ENCODE measurements at regions not wholly inside any gene's neighbourhood (a gene's known extent, or its start where the extent isn't known, plus 50 kb on each side); places are given as distances from the start of the nearest gene placed in this dataset.
A peak's percentile ranks its signal among the peaks of the same experiment; 100 is the strongest.

DNA sequence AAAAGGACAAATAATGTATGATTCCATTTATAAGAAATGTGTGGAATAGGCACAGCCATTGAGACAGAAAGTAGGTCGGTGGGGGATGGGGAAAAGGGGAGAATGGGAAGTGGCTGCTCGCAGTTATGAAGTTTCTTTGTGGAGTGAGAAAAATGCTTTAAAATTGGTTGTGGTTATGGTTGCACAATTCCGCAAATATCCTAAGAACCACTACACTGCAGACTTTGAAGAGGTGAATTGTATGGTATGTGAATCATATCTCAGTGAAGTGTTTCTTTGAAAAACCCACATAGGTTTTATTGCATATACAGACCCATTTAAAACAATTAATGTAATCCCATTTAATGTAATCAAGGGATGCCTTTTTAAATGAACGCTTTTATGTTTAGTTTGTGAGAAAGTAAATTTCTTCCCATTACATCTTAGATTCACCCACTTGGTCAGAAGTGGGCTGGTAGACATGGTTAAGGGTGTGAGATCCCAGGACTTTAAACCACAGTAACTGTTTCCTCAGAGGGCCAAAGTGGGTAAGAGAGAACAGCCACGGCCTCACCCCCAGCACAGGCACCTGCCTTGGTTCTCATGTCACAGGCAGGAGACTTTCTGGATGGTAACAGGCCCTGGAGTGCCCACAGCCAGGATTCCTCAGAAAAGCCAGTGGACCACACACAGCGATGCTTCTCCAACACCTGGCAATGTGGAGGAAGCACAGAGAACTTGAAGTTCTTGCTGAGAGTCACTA is 119.3 kb upstream of the GJB6 start:
- no peaks in the 10 kb centered on the region for H3K9me3 ChIP-seq (replicated peaks in 1 of 2; ENCODE audit: control insufficient read depth in 1 of 2, insufficient read depth in 1 of 2, low read length in 2 of 2)
- peak overlapping the region in 1 of 2 donors; percentile 42 for H3K27ac ChIP-seq (ENCODE audit: low read depth in 1 of 2, low read length in 2 of 2)
- H4K20me1 ChIP-seq (ENCODE audit: insufficient read depth, low read length) = no peaks in the 10 kb centered on the region
- no peaks in the 10 kb centered on the region for H3K36me3 ChIP-seq (replicated peaks in 1 of 2; ENCODE audit: control insufficient read depth in 1 of 2, insufficient read depth in 2 of 2, low read length in 2 of 2)
- peaks cover 63% of the 10 kb centered on the region for H3K4me1 Mint-ChIP-seq
- peak overlapping the region; percentile 28 to 72 (median 48) for H3K27ac Mint-ChIP-seq
- TF ChIP-seq, protein P1, sequence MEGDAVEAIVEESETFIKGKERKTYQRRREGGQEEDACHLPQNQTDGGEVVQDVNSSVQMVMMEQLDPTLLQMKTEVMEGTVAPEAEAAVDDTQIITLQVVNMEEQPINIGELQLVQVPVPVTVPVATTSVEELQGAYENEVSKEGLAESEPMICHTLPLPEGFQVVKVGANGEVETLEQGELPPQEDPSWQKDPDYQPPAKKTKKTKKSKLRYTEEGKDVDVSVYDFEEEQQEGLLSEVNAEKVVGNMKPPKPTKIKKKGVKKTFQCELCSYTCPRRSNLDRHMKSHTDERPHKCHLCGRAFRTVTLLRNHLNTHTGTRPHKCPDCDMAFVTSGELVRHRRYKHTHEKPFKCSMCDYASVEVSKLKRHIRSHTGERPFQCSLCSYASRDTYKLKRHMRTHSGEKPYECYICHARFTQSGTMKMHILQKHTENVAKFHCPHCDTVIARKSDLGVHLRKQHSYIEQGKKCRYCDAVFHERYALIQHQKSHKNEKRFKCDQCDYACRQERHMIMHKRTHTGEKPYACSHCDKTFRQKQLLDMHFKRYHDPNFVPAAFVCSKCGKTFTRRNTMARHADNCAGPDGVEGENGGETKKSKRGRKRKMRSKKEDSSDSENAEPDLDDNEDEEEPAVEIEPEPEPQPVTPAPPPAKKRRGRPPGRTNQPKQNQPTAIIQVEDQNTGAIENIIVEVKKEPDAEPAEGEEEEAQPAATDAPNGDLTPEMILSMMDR (IDR thresholded peaks at IDR 0.05) = no peak
- H2AFZ ChIP-seq (ENCODE audit: insufficient read depth, low read depth, low read length, poor library complexity, severe bottlenecking) = no peak overlapping the region
- H3K9ac ChIP-seq (ENCODE audit: insufficient read depth, low read length, poor library complexity, severe bottlenecking) = no peak overlapping the region
- no peaks in the 10 kb centered on the region for H3K9me3 Mint-ChIP-seq
- peaks cover 53 to 59% of the 10 kb centered on the region in 2 donors for H3K4me1 ChIP-seq (ENCODE audit: control insufficient read depth in 1 of 2, insufficient read depth in 2 of 2, low read length in 2 of 2)
- H3K4me2 ChIP-seq (replicated peaks; ENCODE audit: extremely low read depth, low read length, poor library complexity, severe bottlenecking) = peak overlapping the region; percentile 38
- H3K27me3 ChIP-seq (ENCODE audit: control insufficient read depth in 2 of 2, insufficient read depth in 2 of 2, low read length in 2 of 2) = no peaks in the 10 kb centered on the region
- H3K4me3 Mint-ChIP-seq = peak overlapping the region in 1 of 2 donors; percentile 47
- H3K36me3 Mint-ChIP-seq = no peaks in the 10 kb centered on the region
- peak; percentile 32 to 57 (median 56) for DNase-seq
- intact Hi-C loops (cut with micrococcal nuclease) = loop anchor here (10.0 kb wide), 1 partner anchor 157 kb away; the partner anchor contains the start of gene GJB2 (in 2 of the 2)
- H3K4me3 ChIP-seq (replicated peaks in 1 of 3; ENCODE audit: low read depth in 2 of 3, low read length in 3 of 3) = peak overlapping the region in 1 of 3 experiments; percentile 25
- 42% methylated on average over 2 of the region's 6 CpGs for WGBS (ENCODE audit: insufficient coverage)
- peaks cover 0 to 8% (median 1%) of the 10 kb centered on the region in 3 donors for H3K27me3 Mint-ChIP-seq (ENCODE audit: low read depth in 3 of 3)
- no peaks in the 10 kb centered on the region for H3K79me2 ChIP-seq (ENCODE audit: insufficient read depth, low read length)

DNA sequence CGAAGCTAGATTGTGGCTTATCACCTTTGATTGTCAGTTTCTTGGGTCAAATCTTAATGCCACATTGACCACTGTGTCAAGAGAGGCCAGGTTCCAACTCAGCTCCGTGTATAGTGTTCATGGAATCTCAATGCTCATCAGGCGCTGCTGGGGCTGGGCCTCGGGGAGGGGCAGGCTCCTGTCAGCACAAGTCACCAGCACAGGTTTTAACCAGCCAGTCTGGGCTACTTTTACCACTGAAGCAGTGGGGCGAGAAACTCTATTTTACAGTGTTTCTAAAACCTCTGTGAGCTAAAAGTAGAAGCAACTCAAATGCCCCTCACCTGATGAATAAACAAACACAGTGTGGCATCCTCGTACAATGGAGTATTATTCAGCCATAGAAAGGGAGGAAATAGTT is 118.7 kb upstream of the GJB6 start:
- Histone ChIP-seq H3K4me1 (ENCODE audit: control insufficient read depth in 1 of 2, insufficient read depth in 2 of 2, low read length in 2 of 2) (peaks cover 53 to 59% of the 10 kb centered on the region in 2 donors), H4K20me1 (ENCODE audit: insufficient read depth, low read length) (no peaks in the 10 kb centered on the region), H3K4me3 (replicated peaks in 1 of 3; ENCODE audit: low read depth in 2 of 3, low read length in 3 of 3) (peak overlapping the region in 1 of 3 experiments; percentile 25), H3K27ac (ENCODE audit: low read depth in 1 of 2, low read length in 2 of 2) (no peak overlapping the region), H3K9me3 (replicated peaks in 1 of 2; ENCODE audit: control insufficient read depth in 1 of 2, insufficient read depth in 1 of 2, low read length in 2 of 2) (no peaks in the 10 kb centered on the region), H3K79me2 (ENCODE audit: insufficient read depth, low read length) (no peaks in the 10 kb centered on the region), H3K27me3 (ENCODE audit: control insufficient read depth in 2 of 2, insufficient read depth in 2 of 2, low read length in 2 of 2) (no peaks in the 10 kb centered on the region), H2AFZ (ENCODE audit: insufficient read depth, low read depth, low read length, poor library complexity, severe bottlenecking) (no peak overlapping the region), H3K4me2 (replicated peaks; ENCODE audit: extremely low read depth, low read length, poor library complexity, severe bottlenecking) (peak overlapping the region; percentile 38), H3K9ac (ENCODE audit: insufficient read depth, low read length, poor library complexity, severe bottlenecking) (no peak overlapping the region), H3K36me3 (replicated peaks in 1 of 2; ENCODE audit: control insufficient read depth in 1 of 2, insufficient read depth in 2 of 2, low read length in 2 of 2) (no peaks in the 10 kb centered on the region)
- no peaks in the 10 kb centered on the region for H3K9me3 Mint-ChIP-seq
- DNase-seq = no peak
- peaks cover 63% of the 10 kb centered on the region for H3K4me1 Mint-ChIP-seq
- peak overlapping the region in 1 of 7 donors; percentile 38 for H3K27ac Mint-ChIP-seq
- WGBS (ENCODE audit: insufficient coverage) = 76% methylated on average over 4 of the region's 6 CpGs
- peaks cover 0 to 8% (median 1%) of the 10 kb centered on the region in 3 donors for H3K27me3 Mint-ChIP-seq (ENCODE audit: low read depth in 3 of 3)
- TF ChIP-seq, protein P1 (IDR thresholded peaks at IDR 0.05) = no peak
- no peaks in the 10 kb centered on the region for H3K36me3 Mint-ChIP-seq
- no peak overlapping the region for H3K4me3 Mint-ChIP-seq
- intact Hi-C loops (cut with micrococcal nuclease) = loop anchor here (10.0 kb wide), 1 partner anchor 156 kb away; the partner anchor contains the start of gene GJB2 (in 2 of the 2)

All from CD14-positive monocyte (primary cell).